ENCODE measurements at regions not wholly inside any gene's neighbourhood (a gene's known extent, or its start where the extent isn't known, plus 50 kb on each side); places are given as distances from the start of the nearest gene placed in this dataset.
"Not testable (repeated sequence)": the region's sequence is repeated elsewhere in the genome, so short reads cannot be mapped to it uniquely, and the experiment has no call there.

- H3K27ac ChIP-seq: not testable (repeated sequence)
- DNase-seq: peak; percentile 20 to 56
Measured at GRCh38 chr1:46878173-46878782, 63.0 kb downstream of the CYP4A11 start.

DNA sequence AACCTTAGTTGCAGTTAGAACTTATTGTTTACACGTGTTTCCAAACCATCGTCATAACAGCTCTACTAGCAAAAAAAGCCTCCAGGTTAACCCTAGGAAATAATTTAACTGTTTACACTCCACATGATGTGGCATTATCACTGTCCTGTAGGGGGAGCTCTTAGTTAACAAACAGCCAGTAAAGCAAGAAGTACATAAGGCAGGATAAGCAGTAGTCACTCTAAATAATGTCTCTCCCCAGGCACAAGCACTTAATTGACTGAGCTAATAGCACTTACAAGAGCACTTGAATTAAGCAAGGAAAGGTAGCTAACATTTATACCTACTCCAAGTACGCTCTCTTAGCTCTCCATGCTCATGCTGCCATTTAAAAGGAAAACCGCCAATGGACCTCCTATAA, 65.2 kb downstream of the CYP4A11 start:
- not testable (repeated sequence) for H3K27ac ChIP-seq; DNase-seq; H3K27me3 ChIP-seq; H3K4me1 ChIP-seq; H3K4me3 ChIP-seq; H3K9me3 ChIP-seq (replicated peaks); H3K36me3 ChIP-seq

More at GRCh38 chr1:46878173-46878782, 63.0 kb downstream of the CYP4A11 start:
- not testable (repeated sequence) for H3K4me1 ChIP-seq; H3K4me3 ChIP-seq; H3K9me3 ChIP-seq (replicated peaks); H3K36me3 ChIP-seq; H3K27me3 ChIP-seq
